ENCODE measurements at regions not wholly inside any gene's neighbourhood (a gene's known extent, or its start where the extent isn't known, plus 50 kb on each side); places are given as distances from the start of the nearest gene placed in this dataset.
"Not testable (repeated sequence)": the region's sequence is repeated elsewhere in the genome, so short reads cannot be mapped to it uniquely, and the experiment has no call there.

GRCh38 chr10:129207297-129207696 lies 259.7 kb upstream of the MGMT start:
- TF ChIP-seq, protein P1, sequence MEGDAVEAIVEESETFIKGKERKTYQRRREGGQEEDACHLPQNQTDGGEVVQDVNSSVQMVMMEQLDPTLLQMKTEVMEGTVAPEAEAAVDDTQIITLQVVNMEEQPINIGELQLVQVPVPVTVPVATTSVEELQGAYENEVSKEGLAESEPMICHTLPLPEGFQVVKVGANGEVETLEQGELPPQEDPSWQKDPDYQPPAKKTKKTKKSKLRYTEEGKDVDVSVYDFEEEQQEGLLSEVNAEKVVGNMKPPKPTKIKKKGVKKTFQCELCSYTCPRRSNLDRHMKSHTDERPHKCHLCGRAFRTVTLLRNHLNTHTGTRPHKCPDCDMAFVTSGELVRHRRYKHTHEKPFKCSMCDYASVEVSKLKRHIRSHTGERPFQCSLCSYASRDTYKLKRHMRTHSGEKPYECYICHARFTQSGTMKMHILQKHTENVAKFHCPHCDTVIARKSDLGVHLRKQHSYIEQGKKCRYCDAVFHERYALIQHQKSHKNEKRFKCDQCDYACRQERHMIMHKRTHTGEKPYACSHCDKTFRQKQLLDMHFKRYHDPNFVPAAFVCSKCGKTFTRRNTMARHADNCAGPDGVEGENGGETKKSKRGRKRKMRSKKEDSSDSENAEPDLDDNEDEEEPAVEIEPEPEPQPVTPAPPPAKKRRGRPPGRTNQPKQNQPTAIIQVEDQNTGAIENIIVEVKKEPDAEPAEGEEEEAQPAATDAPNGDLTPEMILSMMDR (IDR thresholded peaks at IDR 0.05; ENCODE audit: extremely low read depth, insufficient read depth, missing control alignments): no peak
- no peak for DNase-seq (ENCODE audit: low spot score)
- in situ Hi-C loops (cut with MboI; ENCODE audit: low pct_unique_long_range_greater_than_20kb, low sequenced_read_pairs, unreplicated experiment): no loop called here

GRCh38 chr10:129210876-129211275 lies 256.2 kb upstream of the MGMT start:
- no peak for DNase-seq (ENCODE audit: low spot score)
- TF ChIP-seq, protein P1 (IDR thresholded peaks at IDR 0.05; ENCODE audit: extremely low read depth, insufficient read depth, missing control alignments): no peak
- in situ Hi-C loops (cut with MboI; ENCODE audit: low pct_unique_long_range_greater_than_20kb, low sequenced_read_pairs, unreplicated experiment): no loop called here

- in situ Hi-C loops (cut with MboI; ENCODE audit: low pct_unique_long_range_greater_than_20kb, low sequenced_read_pairs, unreplicated experiment): no loop called here
- TF ChIP-seq, protein P1 (IDR thresholded peaks at IDR 0.05; ENCODE audit: extremely low read depth, insufficient read depth, missing control alignments): no peak
Measured at GRCh38 chr10:129213256-129213655, 253.8 kb upstream of the MGMT start.

GRCh38 chr10:129213996-129214395 lies 253.0 kb upstream of the MGMT start:
- in situ Hi-C loops (cut with MboI; ENCODE audit: low pct_unique_long_range_greater_than_20kb, low sequenced_read_pairs, unreplicated experiment): not testable (repeated sequence)

More at GRCh38 chr10:129213256-129213655, 253.8 kb upstream of the MGMT start:
- no peak for DNase-seq (ENCODE audit: low spot score)

GRCh38 chr10:129219364-129219763 lies 247.7 kb upstream of the MGMT start:
- no peak for DNase-seq (ENCODE audit: low spot score)
- TF ChIP-seq, protein P1 (IDR thresholded peaks at IDR 0.05; ENCODE audit: extremely low read depth, insufficient read depth, missing control alignments): no peak
- in situ Hi-C loops (cut with MboI; ENCODE audit: low pct_unique_long_range_greater_than_20kb, low sequenced_read_pairs, unreplicated experiment): no loop called here

More at GRCh38 chr10:129213996-129214395, 253.0 kb upstream of the MGMT start:
- not testable (repeated sequence) for DNase-seq (ENCODE audit: low spot score)

DNA sequence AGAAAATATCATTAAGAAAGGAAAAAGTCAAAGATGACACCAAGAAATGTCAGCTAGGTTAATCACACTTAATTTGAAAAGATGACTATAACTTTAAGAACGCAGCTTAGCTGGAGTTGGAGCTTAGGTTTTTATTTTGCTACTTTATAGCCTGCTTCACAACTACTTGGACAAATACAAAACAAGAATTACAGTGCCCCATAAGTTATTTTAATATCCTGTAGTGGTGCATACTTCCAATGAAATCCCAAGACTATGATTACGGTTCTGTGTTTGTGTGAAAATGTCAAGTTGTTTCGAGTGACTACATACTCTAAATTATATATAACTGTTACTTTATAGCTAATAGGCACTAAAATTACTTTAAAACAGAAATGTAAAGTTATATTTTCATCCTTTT lies 244.6 kb upstream of the MGMT start:
- in situ Hi-C loops (cut with MboI; ENCODE audit: low pct_unique_long_range_greater_than_20kb, low sequenced_read_pairs, unreplicated experiment): no loop called here
- TF ChIP-seq, protein P1 (IDR thresholded peaks at IDR 0.05; ENCODE audit: extremely low read depth, insufficient read depth, missing control alignments): no peak

DNA sequence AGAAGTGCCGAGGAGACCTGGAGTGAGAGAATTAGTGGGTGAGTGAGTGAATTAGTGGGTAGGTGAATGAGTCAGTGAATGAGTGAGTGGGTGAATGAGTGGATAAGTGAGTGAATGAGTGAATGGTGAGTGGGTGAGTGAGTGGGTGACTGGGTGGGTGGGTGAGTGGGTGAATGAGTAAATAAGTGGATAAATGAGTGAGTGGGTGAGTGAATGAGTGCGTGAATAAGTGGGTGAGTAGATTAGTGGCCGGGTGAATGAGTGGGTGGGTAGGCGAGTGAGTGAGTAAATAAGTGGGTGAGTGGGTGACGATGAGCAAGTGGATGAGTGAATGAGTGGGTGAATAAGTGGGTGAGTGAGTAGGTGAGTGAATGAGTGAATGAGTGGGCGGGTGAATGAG lies 243.7 kb upstream of the MGMT start:
- in situ Hi-C loops (cut with MboI; ENCODE audit: low pct_unique_long_range_greater_than_20kb, low sequenced_read_pairs, unreplicated experiment): no loop called here
- DNase-seq (ENCODE audit: low spot score): no peak
- TF ChIP-seq, protein P1 (IDR thresholded peaks at IDR 0.05; ENCODE audit: extremely low read depth, insufficient read depth, missing control alignments): no peak

More for the DNA sequence above, 244.6 kb upstream of the MGMT start:
- no peak for DNase-seq (ENCODE audit: low spot score)
